ENCODE measurements at regions not wholly inside any gene's neighbourhood (a gene's known extent, or its start where the extent isn't known, plus 50 kb on each side); places are given as distances from the start of the nearest gene placed in this dataset.
"Not testable (repeated sequence)": the region's sequence is repeated elsewhere in the genome, so short reads cannot be mapped to it uniquely, and the experiment has no call there.

DNA sequence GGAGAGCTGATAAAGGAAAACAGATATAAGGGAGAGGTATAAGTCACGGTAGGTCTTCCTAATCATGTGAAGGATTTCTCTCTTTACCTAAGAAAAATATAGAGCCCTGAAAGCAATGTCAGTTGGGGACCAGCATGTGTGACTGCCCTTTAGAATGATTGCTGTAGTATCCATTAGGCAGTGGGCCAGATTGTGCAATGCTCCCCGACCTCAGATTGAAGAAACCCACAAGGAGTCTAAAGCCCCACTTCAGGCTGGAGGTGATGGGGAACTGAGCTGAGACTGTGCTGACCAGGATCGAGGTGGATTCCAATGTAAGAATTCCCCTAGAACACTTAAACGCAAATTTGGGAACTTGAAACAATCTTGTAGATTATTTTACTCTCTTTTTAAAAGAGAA is 614.4 kb downstream of the LIG4 start:
- no peaks in the 10 kb centered on the region for H3K9me3 ChIP-seq
- intact Hi-C loops (cut with DNase I; ENCODE audit: low total_unique reads) = no loop called here
- TF ChIP-seq, protein P1, sequence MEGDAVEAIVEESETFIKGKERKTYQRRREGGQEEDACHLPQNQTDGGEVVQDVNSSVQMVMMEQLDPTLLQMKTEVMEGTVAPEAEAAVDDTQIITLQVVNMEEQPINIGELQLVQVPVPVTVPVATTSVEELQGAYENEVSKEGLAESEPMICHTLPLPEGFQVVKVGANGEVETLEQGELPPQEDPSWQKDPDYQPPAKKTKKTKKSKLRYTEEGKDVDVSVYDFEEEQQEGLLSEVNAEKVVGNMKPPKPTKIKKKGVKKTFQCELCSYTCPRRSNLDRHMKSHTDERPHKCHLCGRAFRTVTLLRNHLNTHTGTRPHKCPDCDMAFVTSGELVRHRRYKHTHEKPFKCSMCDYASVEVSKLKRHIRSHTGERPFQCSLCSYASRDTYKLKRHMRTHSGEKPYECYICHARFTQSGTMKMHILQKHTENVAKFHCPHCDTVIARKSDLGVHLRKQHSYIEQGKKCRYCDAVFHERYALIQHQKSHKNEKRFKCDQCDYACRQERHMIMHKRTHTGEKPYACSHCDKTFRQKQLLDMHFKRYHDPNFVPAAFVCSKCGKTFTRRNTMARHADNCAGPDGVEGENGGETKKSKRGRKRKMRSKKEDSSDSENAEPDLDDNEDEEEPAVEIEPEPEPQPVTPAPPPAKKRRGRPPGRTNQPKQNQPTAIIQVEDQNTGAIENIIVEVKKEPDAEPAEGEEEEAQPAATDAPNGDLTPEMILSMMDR (IDR thresholded peaks at IDR 0.05) = no peak
- TF ChIP-seq POLR2AphosphoS5 (IDR thresholded peaks at IDR 0.05) (no peak), POLR2A (IDR thresholded peaks at IDR 0.05) (no peak)
- no peaks in the 10 kb centered on the region for H3K36me3 ChIP-seq
- H3K4me3 ChIP-seq = no peak overlapping the region
- H3K27ac ChIP-seq = no peak overlapping the region
- DNase-seq (ENCODE audit: low spot score in 2 of 2) = no peak
- no peaks in the 10 kb centered on the region for H3K27me3 ChIP-seq
- H3K4me1 ChIP-seq = no peaks in the 10 kb centered on the region

- H3K9me3 ChIP-seq; H3K4me3 ChIP-seq; intact Hi-C loops (cut with DNase I; ENCODE audit: low total_unique reads); H3K27ac ChIP-seq; H3K4me1 ChIP-seq; DNase-seq (ENCODE audit: low spot score in 2 of 2); H3K36me3 ChIP-seq; H3K27me3 ChIP-seq: not testable (repeated sequence)
Measured at GRCh38 chr13:107596306-107596705, 619.0 kb downstream of the LIG4 start.

GRCh38 chr13:107590556-107590955 is 624.8 kb downstream of the LIG4 start:
- Histone ChIP-seq H3K27me3 (no peaks in the 10 kb centered on the region), H3K36me3 (no peaks in the 10 kb centered on the region), H3K9me3 (no peaks in the 10 kb centered on the region), H3K27ac (no peak overlapping the region), H3K4me3 (no peak overlapping the region), H3K4me1 (no peaks in the 10 kb centered on the region)
- TF ChIP-seq, protein P1 (IDR thresholded peaks at IDR 0.05) = no peak
- intact Hi-C loops (cut with DNase I; ENCODE audit: low total_unique reads) = no loop called here
- DNase-seq (ENCODE audit: low spot score in 2 of 2) = no peak

GRCh38 chr13:107587681-107588080 is 627.7 kb downstream of the LIG4 start:
- Histone ChIP-seq H3K36me3 (no peaks in the 10 kb centered on the region), H3K27ac (no peak overlapping the region), H3K4me1 (no peaks in the 10 kb centered on the region), H3K9me3 (no peaks in the 10 kb centered on the region), H3K4me3 (no peak overlapping the region), H3K27me3 (no peaks in the 10 kb centered on the region)
- intact Hi-C loops (cut with DNase I; ENCODE audit: low total_unique reads) = no loop called here
- no peak for DNase-seq (ENCODE audit: low spot score in 2 of 2)
- TF ChIP-seq POLR2A (IDR thresholded peaks at IDR 0.05) (no peak), POLR2AphosphoS5 (IDR thresholded peaks at IDR 0.05) (no peak)
- TF ChIP-seq, protein P1 (IDR thresholded peaks at IDR 0.05) = no peak

GRCh38 chr13:107586216-107586615 is 629.1 kb downstream of the LIG4 start:
- no peak for DNase-seq (ENCODE audit: low spot score in 2 of 2)
- H3K36me3 ChIP-seq = no peaks in the 10 kb centered on the region
- H3K4me3 ChIP-seq = no peak overlapping the region
- no peaks in the 10 kb centered on the region for H3K4me1 ChIP-seq
- TF ChIP-seq, protein P1 (IDR thresholded peaks at IDR 0.05) = no peak
- TF ChIP-seq POLR2AphosphoS5 (IDR thresholded peaks at IDR 0.05) (no peak), POLR2A (IDR thresholded peaks at IDR 0.05) (no peak)
- no peaks in the 10 kb centered on the region for H3K27me3 ChIP-seq
- H3K27ac ChIP-seq = no peak overlapping the region
- intact Hi-C loops (cut with DNase I; ENCODE audit: low total_unique reads) = no loop called here
- H3K9me3 ChIP-seq = no peaks in the 10 kb centered on the region

DNA sequence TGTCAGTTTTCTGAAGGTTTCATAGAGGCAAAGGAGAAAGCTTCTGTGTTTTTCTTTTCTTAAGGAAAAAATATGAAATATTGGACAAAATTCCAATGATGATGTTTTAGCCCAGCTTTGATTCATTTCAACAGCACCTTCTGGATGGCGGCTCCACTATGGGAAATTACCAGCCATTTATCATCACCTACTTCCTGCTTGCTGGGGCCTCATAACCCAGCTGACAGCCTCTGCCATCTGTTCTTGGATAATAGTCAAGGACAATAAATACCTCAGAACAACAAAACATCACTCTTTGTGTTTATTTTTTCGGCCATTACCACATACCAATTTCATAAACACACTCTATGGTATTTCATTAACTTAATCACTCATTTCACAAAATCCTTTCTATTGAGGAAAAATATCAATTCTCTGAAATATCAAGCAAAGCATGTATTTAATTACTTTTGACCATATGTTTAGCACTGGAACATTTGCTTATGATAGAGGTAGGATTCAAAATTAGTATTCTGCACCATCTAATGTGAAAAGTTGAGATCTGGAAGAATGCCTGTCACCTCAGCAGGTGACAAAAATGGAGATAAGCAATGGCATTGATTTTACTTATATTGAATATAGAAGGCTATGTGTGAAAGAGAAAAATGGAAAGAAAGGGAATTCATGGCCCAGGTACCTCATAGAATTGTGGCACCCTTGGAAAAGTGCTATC is 629.7 kb downstream of the LIG4 start:
- intact Hi-C loops (cut with DNase I; ENCODE audit: low total_unique reads) = no loop called here
- H3K4me3 ChIP-seq = no peak overlapping the region
- no peaks in the 10 kb centered on the region for H3K27me3 ChIP-seq
- no peak for DNase-seq (ENCODE audit: low spot score in 2 of 2)
- H3K36me3 ChIP-seq = no peaks in the 10 kb centered on the region
- no peaks in the 10 kb centered on the region for H3K4me1 ChIP-seq
- TF ChIP-seq POLR2A (IDR thresholded peaks at IDR 0.05) = no peak
- no peak for TF ChIP-seq POLR2AphosphoS5 (IDR thresholded peaks at IDR 0.05)
- TF ChIP-seq, protein P1 (IDR thresholded peaks at IDR 0.05) = no peak
- H3K9me3 ChIP-seq = no peaks in the 10 kb centered on the region
- H3K27ac ChIP-seq = no peak overlapping the region

Data from breast epithelium (tissue), 4 donors.